Amygdala (tissue), 56 donors: ENCODE measurements at regions not wholly inside any gene's neighbourhood (a gene's known extent, or its start where the extent isn't known, plus 50 kb on each side); places are given as distances from the start of the nearest gene placed in this dataset.

Experiments used
- DNase-seq, 56 donors: peaks; one replicate each; lab custom pipeline; 2025; lab: John Stamatoyannopoulos, UW

DNA sequence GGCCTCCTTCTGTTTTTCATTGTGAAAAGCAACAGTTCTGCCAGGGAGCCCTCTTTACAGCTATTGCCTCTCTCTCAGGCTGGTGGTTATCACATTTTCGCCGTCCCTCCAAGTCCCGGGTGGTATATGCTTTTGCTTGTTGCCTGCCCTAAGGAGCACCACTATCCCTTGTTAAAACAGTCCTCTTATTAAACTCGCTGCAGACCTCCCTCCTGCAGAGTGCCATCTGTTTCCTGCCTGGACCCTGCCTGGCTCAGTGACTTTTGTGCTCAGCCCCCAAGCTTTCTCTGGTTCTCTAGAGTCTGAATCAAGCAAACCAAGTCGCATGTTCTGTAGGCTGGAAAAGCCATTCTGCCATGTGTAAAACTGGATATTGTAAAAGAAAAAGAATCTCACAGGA, 72.1 kb upstream of the FHL2 start:
- no peak for DNase-seq

GRCh38 chr2:105469781-105470180, 70.9 kb upstream of the FHL2 start:
- DNase-seq: no peak

- no peak for DNase-seq
Observed at GRCh38 chr2:105468582-105469042, 69.8 kb upstream of the FHL2 start.

DNA sequence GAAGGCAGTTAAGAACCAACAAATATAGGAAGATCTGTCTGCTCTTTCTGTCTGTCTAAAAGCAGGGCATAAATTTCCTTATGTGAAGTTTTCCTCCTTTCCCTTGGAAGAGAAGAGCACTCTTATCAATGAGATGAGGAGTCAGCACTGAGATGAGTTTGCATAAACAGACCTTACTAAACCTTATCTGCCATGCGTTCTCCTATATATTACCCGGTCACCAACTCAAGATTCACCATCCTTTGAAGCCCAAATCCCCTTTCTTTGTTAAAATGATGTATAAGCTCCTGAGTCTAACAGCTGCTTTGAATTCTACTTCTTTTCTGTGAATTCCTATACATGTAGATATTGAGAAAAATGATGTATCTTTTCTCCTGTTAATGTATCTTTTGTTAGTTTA, 65.5 kb upstream of the FHL2 start:
- DNase-seq: no peak

GRCh38 chr2:105460048-105460732, 61.3 kb upstream of the FHL2 start:
- no peak for DNase-seq

GRCh38 chr2:105458076-105458475, 59.2 kb upstream of the FHL2 start:
- no peak for DNase-seq

GRCh38 chr2:105455488-105456003, 56.7 kb upstream of the FHL2 start:
- DNase-seq: no peak

- no peak for DNase-seq
Observed at GRCh38 chr2:105454801-105455485, 56.1 kb upstream of the FHL2 start.

DNA sequence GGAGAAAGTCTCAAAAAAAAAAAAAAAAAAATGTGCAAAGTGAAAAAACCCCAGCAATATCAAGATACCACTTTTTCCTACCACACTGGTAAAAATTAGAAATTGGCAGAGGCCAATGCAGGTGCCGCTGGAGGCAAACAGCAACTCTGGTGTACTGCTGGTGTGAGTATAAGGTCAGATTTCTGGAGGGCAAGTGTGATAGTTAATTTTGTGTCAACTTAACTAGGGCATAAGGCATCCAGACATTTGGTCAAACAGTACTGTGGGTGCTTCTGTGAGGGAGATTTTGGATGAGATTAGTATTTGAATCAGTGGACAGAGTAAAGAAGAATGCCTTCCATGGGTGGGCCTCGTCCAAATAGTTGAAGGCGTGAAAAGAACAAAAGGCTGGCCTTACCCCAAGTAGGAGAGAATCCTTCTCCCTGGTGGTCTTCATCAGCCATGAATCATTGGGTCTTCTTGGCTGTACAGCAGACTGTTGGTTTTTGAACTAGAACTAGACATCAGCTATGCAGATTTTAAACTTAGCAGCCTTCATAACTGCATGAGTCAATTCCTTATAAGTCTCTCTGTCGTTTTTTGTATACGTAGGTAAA, 52.8 kb upstream of the FHL2 start:
- no peak for DNase-seq

GRCh38 chr2:105450471-105450870, 51.6 kb upstream of the FHL2 start:
- no peak for DNase-seq

- DNase-seq: no peak
Observed at GRCh38 chr2:105449076-105449475, 50.2 kb upstream of the FHL2 start.
